ENCODE measurements at regions not wholly inside any gene's neighbourhood (a gene's known extent, or its start where the extent isn't known, plus 50 kb on each side); places are given as distances from the start of the nearest gene placed in this dataset.

- TF ChIP-seq RREB1 (CRISPR knock-in tag; IDR thresholded peaks at IDR 0.05) (no peak), RAD51 (IDR thresholded peaks at IDR 0.05; ENCODE audit: borderline replicate concordance, low read depth) (no peak), TCF7L2 (IDR thresholded peaks at IDR 0.05; ENCODE audit: low read depth, low read length) (no peak), ZNF253 (CRISPR knock-in tag; conservative IDR thresholded peaks at IDR 0.05) (no peak), CSDE1 (IDR thresholded peaks at IDR 0.05) (no peak), ATF1 (CRISPR knock-in tag; IDR thresholded peaks at IDR 0.05) (no peak), ATF1 (tag; IDR thresholded peaks at IDR 0.05) (peak; percentile 67), HMGN3 (IDR thresholded peaks at IDR 0.05; ENCODE audit: borderline replicate concordance, extremely low read depth, insufficient read length, low read depth, low read length) (peak; percentile 27), JUNB (CRISPR knock-in tag; conservative IDR thresholded peaks at IDR 0.05) (no peak), ZNF318 (IDR thresholded peaks at IDR 0.05; ENCODE audit: borderline replicate concordance in 1 of 2, low read depth in 1 of 2) (peak in 1 of 2 experiments; percentile 93; a peak in 2 of 4 replicates), ATF4 (CRISPR knock-in tag; IDR thresholded peaks at IDR 0.05) (peak; percentile 31; the same call in 1 of the 2 replicates)
These were observed 269.2 kb upstream of the RGS18 start (continued) for GRCh38 chr1:191888996-191889622.
